ENCODE measurements at regions not wholly inside any gene's neighbourhood (a gene's known extent, or its start where the extent isn't known, plus 50 kb on each side); places are given as distances from the start of the nearest gene placed in this dataset.
A peak's percentile ranks its signal among the peaks of the same experiment; 100 is the strongest.
"Not testable (repeated sequence)": the region's sequence is repeated elsewhere in the genome, so short reads cannot be mapped to it uniquely, and the experiment has no call there.

DNA sequence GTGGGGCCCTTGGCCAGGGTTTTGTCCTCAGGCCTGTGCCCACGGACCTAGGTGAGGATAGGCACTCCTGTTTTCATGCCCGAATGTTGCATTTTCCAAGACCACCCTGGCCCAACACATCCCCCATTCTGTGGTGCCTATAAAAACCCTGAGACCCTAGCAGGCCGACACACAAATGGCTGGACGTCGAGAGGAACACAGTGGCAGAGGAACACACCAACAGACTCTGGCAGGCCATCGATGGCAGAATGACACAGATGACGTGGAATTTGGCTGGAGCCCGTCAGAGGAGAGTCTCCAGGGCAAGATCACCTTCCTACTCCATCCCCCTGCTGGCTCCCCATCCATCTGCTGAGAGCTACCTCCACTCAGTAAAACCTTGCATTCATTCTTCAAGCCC is 898.8 kb downstream of the ANKRD7 start:
- no peak for DNase-seq (ENCODE audit: low spot score)

DNA sequence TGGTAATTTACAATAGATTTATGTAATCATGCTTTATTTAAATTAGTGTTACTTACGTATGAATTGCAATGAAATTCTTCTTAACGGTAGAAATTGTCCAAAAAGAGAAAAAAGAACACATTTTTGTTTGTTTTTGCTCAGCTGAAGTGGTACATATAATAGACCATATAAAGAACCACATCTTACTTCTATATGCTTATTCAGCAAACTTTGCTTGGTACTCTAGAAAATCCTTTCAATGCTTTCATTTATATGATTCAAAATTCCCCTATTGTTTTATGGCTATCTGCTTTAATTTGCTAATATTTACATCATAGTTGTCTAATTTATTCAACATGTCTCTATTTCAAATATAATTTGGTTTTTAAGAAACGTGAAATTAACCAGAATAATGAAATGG is 903.2 kb downstream of the ANKRD7 start:
- DNase-seq (ENCODE audit: low spot score), result no peak

DNA sequence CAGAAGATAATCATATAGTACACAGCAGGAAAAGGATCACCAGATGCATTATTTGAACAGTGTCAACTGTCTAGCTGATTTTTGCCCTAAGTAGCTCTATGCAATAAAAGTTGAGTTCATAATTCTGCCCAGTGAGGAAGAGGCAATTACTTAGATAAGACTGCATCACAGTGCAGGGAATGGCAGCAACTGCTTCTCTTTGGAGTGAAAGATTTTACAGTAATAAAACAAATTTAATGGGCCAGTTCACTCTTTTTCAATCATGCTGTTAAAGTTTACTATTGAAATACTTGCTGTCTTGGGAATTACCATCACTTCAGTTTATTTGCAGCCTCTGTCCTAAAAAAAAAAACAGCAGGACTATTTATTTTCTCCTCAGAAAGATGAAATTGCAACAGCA is 907.9 kb downstream of the ANKRD7 start:
- DNase-seq (ENCODE audit: low spot score), result no peak

DNA sequence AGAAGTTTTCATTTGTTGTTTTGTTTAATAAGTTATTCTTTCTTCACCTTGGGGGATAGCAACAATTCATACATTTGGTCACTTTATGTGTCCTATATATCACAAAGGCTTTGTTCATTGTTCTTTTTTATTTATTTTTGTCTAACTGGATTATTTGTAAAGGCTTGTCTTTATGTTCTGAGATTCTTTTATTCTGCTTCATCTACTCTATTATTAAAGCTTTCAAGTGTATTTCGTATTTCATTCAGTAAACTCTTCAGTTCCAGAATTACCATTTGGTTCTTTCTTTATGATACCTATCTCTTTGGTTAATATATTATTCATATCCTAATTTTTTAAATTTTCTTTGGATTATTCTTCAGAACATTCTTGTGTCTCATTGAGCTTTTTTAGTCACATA is 942.9 kb downstream of the ANKRD7 start:
- DNase-seq (ENCODE audit: low spot score), result no peak

DNA sequence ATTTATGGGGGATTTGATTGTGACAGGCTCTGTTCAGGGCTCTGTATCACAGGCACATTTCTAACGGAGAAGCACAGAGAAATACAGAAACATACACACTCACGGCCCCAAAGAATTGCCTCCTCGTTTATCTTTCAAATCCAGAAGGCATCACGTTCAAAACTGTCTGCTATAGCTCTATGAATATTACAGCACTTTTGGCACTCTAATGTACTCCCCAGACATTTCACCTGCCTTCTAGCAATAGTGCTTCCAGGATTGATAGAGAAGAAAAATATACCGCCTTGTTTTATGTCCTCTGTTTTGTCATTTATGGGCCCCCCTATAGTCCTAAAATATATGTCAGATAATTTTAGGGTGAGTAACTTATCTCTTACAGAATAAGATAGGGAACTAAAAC is 947.5 kb downstream of the ANKRD7 start:
- no peak for DNase-seq (ENCODE audit: low spot score)

DNA sequence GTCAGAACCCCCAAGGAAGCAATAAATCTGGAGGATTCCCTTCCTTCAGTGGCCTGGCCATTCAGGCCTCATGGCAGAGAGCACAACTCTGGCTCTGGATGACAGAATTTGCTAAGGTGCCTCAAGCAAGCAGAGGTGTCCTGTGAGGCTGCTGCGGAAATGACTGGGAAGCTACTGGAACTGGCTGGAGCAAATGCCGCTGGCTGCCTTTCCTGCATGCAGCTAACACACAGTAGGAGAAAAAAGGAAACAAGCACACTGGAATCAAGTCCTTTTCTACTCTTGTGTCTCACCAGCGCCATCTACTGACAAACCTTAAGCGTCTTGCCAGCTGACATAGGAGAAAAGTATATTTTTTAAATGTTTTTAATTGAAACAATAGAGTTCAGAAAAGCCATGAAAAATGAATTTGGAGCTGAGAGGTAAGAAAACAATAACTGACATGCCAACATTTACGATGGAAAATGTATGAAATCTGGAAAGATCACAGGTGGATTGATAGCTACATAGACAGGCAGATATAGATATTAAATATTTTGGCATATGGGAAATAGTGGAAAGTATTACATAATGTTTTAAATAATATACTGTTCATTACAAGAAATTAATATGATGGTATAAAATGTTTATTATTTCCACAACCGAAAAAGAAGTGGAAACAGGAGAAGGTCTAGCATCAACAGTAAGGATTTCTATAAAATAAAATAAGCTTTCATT is 951.6 kb downstream of the ANKRD7 start:
- DNase-seq (ENCODE audit: low spot score), result peak; percentile 71

DNA sequence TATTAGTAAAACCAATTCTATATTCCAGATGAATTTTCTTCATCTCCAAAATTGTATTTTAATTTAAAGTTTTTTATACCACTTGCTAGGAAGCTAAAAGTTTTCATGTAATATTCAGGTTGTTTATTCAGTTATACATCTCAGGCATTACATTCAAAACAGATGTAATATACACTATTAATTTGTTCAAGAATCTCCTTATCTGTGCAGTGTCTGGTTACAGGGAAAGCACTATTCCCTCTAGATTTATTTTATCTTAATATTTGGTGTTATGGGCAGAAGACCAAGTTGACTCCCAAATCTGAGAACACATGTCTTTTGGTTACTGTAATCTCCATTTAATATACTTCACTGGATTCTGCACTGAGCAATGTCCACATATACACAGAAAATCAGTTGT is 953.4 kb downstream of the ANKRD7 start:
- no peak for DNase-seq (ENCODE audit: low spot score)

DNA sequence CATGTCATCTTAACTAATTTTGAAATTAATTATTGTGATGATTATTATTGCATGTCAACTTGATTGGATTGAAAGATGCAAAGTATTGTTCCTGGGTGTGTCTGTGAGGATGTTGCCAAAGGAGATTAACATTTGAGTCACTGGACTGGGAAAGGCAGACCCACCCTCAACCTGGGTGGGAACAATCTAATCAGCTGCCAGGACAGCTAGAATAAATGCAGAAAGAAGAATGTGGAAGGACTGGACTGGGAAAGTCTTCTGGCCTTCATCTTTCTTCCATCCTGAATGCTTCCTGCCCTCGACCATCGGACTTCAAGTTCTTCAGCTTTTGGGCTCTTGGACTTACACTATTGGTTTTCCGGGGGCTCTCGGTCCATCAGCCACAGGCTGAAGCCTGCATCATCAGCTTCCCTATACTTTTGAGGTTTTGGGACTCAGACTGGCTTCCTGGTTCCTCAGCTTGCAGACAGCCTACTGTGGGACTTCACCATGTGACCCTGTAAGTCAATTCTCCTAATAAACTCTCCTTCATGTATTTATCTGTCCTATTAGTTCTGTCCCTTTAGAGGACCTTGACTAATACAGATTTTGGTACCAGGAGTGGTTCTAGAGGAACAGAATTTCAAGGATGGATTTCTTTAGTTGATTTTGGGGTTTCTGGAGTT is 959.8 kb downstream of the ANKRD7 start:
- no peak for DNase-seq (ENCODE audit: low spot score)

DNA sequence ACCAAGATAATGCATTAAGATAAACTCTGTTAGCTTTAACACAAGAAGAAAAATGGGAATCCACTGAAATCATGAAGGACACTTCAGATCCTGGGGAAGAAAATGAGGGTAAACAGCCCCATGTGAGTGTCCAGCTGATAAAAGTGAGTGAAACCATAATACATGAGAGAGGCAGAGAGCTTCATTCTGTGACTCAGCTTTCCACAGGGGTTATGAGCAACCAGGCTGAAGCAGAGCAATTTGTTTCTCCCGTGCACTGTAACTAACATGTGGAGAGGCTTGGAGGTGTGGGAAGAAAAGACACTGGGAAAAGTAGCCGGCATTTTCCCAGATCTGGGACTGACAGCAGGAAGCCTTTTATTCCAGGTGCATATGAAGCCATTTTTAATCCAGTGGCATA is 971.7 kb downstream of the ANKRD7 start:
- no peak for DNase-seq (ENCODE audit: low spot score)

DNA sequence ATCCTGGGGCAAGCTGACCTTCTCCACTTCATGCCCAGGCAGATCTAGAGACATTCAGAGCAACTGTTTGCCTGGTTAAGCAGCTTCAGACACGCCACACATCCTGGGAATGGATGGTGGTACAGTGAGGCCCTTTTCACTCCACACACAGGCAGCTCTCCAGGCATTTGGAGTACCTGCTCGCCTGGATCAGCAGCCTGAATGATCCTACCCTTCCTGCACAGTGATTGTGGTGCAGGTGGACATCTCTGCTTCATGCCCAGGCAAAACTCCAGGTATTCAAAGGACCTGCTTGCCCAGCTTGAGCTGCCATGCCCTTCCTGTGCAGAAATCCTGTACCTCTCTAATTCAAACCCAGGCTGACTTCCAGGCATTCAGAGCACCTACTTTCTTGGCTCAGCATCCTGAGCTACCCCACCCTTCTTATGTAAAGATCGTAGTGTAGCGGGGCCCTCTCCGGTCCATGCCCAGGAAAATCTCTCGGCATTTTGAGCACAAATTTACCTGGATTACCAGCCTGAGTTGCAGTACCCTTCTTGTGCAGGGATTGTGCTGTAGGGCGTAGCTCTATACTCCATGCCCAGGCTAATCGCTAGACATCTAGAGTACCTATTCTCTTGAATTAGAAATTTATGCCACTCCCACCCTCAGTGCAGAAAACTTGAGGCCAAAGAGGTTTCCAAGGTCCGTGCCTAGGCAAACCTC is 972.8 kb downstream of the ANKRD7 start:
- no peak for DNase-seq (ENCODE audit: low spot score)

DNA sequence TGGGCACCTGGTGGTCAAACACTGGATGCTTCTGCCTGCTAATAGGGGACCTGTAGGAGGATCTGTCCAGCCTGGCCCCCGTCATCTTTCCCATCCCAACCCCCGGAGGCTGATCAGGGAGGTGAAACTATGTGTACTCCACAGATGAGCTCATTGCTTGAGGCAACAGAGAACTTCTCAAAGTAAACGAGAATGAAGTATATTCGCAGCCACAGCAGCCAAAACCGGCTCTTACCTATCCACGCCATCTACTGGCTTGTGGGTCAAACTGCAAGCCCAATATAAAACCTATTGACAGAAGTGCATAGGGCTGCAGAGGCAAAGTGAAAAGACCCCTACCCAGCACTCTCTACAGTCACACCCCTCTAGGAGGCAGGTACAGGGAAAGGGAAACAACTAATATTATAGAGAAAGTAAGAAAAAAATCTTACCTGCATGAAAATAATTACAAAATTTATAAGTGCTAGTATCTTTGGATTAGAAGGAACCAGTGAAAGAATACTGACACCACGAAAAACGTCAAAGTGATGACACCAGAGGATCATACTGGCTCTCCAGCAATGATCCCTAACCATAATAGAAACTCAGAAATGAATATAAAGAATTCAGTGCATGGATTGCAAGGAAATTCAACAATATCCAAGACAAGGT is 973.5 kb downstream of the ANKRD7 start:
- peak; percentile 77 for DNase-seq (ENCODE audit: low spot score)

DNA sequence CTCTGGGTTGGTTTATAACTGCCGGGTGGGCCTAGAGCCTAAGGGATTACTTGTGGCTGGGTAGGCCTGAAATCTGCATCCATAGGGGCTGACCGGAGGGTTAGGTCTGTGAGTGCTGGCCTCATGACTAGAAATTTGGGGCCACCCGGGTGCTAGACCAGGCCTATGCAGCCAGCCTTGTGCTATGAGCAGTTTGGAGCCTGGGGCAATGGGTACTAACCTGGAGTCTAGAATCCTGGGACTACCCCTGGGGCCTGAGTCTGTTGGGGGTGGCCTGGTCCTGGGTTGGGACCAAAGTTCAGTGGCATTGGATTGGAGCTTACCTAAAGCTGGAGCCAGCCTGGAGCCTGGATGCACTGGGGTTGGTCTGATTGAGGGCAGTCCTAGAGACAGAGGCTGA is 995.2 kb downstream of the ANKRD7 start:
- DNase-seq (ENCODE audit: low spot score), result no peak

DNA sequence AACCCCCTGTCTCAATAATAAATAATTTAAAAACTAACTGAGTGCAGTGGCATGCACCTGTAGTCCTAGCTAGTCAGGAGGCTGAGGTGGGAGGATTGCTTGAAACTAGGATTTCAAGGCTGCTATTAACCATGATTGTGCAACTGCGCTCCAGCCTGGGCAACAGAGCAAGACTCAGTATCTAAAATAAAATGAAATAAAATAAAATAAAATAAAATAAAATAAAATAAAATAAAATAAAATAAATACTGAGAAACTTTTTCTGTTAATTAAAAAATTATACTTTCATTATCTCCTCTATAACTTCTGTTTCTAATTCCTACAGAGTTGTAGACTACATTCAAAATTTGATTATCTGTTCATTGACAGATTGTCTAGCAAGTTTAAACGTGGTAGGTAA is 999.4 kb downstream of the ANKRD7 start:
- no peak for DNase-seq (ENCODE audit: low spot score)

DNA sequence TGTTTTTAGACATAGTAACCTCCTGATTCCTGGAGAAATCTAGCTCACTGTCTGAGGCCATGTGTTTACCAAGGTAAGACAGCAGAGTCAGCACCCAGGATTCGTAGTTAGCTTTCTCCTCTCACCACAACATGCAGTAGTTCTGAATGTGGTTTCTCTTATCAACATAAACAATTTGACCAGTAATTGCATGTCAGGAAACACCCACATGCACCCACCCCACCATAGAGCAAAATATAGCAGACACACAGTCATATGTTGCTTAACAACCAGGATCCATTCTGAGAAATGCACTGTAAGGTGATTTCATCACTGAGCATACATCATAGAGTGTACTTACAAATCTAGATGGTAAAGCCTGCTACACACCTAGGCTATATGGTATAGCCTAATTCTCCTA is 1004.0 kb downstream of the ANKRD7 start:
- no peak for DNase-seq (ENCODE audit: low spot score)

DNA sequence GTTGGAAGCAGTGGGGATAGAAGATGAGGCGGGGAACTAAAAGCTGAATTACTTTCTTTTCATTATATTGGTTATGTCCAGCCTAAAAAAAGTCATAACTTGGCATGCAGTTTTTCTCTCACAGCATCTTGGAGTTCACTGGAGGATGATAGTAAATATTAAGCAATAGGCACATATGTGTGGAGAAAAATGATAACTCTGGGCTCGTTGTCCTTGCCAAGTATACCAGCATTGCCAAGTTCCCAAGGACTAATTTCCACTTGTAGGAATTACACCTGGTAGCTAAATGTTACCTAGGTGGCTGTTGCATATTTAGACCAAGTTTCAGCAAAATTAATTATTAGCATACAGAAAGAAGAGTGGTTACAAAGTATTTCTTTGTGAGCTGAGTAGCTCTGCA is 1007.6 kb downstream of the ANKRD7 start:
- no peak for DNase-seq (ENCODE audit: low spot score)

DNA sequence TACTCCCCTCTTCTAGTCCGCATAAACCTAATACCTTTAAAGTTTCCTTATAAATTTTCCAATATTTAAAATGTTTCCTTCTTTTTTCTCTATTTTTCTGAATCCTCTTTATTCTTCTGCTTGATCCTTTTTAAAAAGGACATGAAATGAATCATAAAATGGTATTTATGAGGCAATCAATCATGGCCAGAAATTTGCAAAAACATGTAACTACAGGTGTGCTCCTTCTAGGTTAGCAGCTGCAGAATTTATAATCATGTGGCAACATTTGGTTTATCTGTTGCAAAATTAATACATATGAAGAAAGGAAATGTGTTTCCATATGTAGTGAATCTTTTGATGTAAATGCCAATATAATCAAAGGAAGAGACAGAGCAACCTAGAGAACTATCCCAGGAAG is 1008.5 kb downstream of the ANKRD7 start:
- DNase-seq (ENCODE audit: low spot score), result no peak

DNA sequence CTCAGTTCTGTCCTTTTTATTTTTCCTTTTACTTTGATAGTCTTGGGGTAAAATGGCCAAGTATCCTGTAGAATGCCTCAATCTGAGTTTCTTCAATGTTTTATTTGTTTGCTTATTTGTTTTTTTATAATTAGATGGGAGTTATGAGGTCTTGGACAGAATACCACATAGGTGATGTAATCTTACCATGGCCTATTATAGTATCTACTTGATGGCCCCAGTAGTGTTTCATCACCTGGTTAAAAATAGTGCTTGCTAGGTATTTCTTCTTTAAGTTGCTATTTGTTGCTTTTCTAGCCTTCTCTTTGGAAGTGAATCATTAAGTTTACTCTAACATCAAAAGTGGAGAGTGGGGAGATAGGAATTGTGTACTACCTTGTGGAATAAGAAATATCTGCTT is 1020.0 kb upstream of the KCND2 start:
- DNase-seq (ENCODE audit: low spot score), result no peak

DNA sequence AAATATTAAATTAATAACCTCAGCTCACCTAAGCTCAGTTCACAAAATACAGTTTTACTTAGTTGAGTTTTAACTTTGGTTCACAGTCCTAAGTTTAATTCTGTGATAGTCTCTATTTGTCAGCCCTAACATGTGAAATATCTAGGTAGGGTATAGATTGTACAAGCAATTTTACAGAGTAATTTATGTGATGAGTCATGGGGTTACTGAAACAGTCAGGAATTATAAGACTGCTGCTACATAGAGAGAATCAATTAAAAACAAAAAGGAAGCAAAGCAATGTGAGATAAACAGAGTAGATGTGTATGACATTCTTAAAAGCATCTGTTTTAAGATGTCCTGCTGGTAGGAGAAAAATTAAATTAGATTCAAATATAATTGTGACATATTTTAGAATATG is 1018.2 kb upstream of the KCND2 start:
- no peak for DNase-seq (ENCODE audit: low spot score)

DNA sequence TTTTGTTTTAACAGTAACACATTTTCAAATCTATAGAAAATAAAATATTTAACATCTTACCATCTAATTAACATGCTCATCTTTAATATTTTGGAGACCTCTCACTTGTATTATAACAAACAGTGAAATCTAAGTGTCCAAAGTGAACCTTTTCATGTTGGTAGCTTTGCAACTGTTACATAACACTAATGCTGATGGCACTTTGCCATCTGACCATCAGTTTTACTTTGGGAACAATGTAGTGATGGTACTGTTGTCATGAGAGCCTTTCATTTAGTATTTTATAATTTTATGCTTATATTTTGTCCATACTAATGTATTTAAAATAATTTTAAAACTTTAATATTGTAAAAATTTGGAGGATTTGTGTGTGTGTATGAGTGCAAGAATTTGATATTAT is 1017.0 kb upstream of the KCND2 start:
- DNase-seq (ENCODE audit: low spot score), result no peak

DNA sequence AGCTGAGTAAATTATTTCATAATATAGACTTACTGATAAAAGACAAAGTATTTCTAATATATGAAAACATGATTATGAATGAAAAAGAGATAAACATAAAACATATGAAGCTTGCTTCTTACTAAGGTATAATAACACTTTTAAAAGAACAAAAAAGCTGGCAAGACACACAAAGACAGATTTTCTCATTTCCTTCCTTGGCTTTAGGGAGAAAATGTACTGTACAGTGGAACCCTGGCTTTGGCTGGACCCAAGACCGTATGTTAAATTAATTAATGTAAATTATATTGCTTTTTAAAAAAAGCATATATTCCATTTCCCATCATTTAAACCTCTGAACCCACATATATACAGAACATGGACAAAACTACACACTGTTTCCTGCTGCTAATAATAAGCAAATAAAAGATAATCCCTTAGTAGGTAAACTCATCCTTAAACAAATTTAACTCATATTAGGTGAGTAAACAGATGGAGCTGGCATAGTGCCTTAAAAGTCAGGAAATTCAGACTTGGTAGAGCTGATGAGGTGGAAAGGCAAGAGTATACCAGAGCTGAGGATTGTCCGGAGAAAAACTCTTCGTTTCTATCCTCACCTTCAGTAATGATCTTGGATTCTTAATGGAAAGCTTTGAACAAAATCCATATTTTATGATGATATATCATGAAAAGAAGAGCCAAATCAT is 1016.4 kb upstream of the KCND2 start:
- DNase-seq (ENCODE audit: low spot score), result no peak

DNA sequence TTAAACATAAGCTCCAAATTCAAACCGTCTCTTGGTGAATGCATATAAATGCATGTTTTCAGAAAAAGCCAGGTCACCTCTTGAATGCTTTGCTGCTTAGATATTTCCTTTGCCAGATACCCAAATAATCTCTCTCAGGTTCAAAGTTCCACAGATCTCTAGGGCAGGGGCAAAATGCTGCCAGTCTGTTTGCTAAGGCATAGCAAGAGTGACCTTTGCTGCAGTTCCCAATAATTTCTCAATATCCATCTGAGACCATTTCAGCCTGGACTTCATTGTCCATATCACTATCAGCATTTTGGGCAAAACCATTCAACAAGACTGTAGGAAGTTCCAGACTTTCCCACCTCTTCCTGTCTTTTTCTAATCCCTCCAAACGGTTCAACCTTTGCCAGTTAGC is 1006.2 kb upstream of the KCND2 start:
- DNase-seq (ENCODE audit: low spot score), result not testable (repeated sequence)

DNA sequence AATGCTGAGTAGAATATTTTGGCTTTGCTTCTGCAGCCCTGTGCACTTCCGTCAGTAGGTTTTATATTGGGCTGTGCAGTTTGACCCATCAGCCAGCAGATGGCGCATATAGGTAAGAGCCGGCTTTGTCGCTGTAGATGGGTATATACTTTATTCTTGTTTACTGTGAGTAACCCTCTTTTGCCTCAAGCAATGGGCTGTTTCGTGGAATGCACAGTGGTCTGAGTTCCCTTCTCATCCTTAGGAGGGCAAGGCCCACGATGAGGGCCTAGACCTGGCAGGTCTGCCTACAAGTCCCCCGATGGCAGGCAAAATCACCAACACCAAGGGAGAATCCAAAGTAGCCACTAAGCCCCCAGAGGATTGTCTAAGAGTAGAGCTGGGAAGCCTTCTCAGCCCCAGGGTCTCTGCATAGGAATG is 1002.9 kb upstream of the KCND2 start:
- peak; percentile 83 for DNase-seq (ENCODE audit: low spot score)
